Stimulated activated CD4-positive, alpha-beta T cell treated with anti-CD3 and anti-CD28 coated beads, Interleukin-12 subunit alpha, Interleukin-12 subunit beta, amount 100 ng/mL, for 48 hours (primary cell): ENCODE measurements at regions not wholly inside any gene's neighbourhood (a gene's known extent, or its start where the extent isn't known, plus 50 kb on each side); places are given as distances from the start of the nearest gene placed in this dataset.

Source experiments
- DNase-seq, 3 donors: peaks; one replicate each; pipeline ENCODE4 v3.0.0-alpha.2; 2020; ENCODE audit warnings: low read depth in 2 of 3, low spot score in 1 of 3

- DNase-seq = no peak
Measured at GRCh38 chr4:24248674-24249630, 335.4 kb downstream of the DHX15 start.

GRCh38 chr4:24245491-24245820 lies 338.9 kb downstream of the DHX15 start:
- no peak for DNase-seq

- no peak for DNase-seq
Measured at GRCh38 chr4:24244663-24245490, 339.5 kb downstream of the DHX15 start.

- no peak for DNase-seq
Measured at GRCh38 chr4:24243641-24244040, 340.7 kb downstream of the DHX15 start.

- DNase-seq = no peak
Measured at GRCh38 chr4:24241511-24241910, 342.8 kb downstream of the DHX15 start.

- DNase-seq = no peak
Measured at GRCh38 chr4:24240655-24241054, 343.7 kb downstream of the DHX15 start.

- DNase-seq = no peak
Measured at GRCh38 chr4:24237709-24238108, 346.6 kb downstream of the DHX15 start.

GRCh38 chr4:24236532-24236931 lies 346.7 kb upstream of the PPARGC1A start:
- no peak for DNase-seq

GRCh38 chr4:24236120-24236519 lies 346.3 kb upstream of the PPARGC1A start:
- DNase-seq = no peak

GRCh38 chr4:24235618-24236017 lies 345.8 kb upstream of the PPARGC1A start:
- no peak for DNase-seq

GRCh38 chr4:24234288-24234848 lies 344.5 kb upstream of the PPARGC1A start:
- no peak for DNase-seq

GRCh38 chr4:24230955-24231354 lies 341.1 kb upstream of the PPARGC1A start:
- no peak for DNase-seq

- no peak for DNase-seq
Measured at GRCh38 chr4:24229978-24230377, 340.1 kb upstream of the PPARGC1A start.

- DNase-seq = no peak
Measured at GRCh38 chr4:24228692-24229091, 338.8 kb upstream of the PPARGC1A start.

GRCh38 chr4:24226667-24227066 lies 336.8 kb upstream of the PPARGC1A start:
- DNase-seq = no peak

- DNase-seq = no peak
Measured at GRCh38 chr4:24226023-24226422, 336.2 kb upstream of the PPARGC1A start.

GRCh38 chr4:24224446-24224845 lies 334.6 kb upstream of the PPARGC1A start:
- DNase-seq = no peak

- no peak for DNase-seq
Measured at GRCh38 chr4:24219209-24219608, 329.4 kb upstream of the PPARGC1A start.

GRCh38 chr4:24218566-24218965 lies 328.7 kb upstream of the PPARGC1A start:
- no peak for DNase-seq

- no peak for DNase-seq
Measured at GRCh38 chr4:24214796-24215195, 324.9 kb upstream of the PPARGC1A start.

- DNase-seq = no peak
Measured at GRCh38 chr4:24213961-24214360, 324.1 kb upstream of the PPARGC1A start.

- no peak for DNase-seq
Measured at GRCh38 chr4:24212642-24213041, 322.8 kb upstream of the PPARGC1A start.
